ENCODE measurements at regions not wholly inside any gene's neighbourhood (a gene's known extent, or its start where the extent isn't known, plus 50 kb on each side); places are given as distances from the start of the nearest gene placed in this dataset.

DNA sequence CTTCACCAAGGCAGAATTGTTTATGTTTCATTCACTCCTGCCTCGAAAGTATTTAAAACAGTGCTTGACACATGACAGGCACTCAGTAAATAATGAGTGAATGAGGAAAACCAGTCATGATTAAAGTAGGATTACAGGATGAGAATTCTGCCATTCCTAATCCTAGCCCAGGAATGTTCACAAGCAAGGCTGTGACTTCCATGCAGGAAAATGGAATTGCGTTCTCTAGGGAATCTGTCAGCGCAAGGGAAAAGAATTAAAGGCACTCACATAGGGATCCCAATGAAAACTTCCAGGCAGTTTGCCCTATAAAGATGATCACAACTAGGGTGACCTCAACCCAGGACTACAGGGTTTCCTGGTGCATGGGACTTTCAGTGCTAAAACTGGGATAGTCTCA is 143.4 kb downstream of the CYSLTR2 start:
- TF ChIP-seq EZH2 (IDR thresholded peaks at IDR 0.05; ENCODE audit: borderline replicate concordance, low read depth, low read length, severe bottlenecking), result no peak
- TF ChIP-seq, protein P1, sequence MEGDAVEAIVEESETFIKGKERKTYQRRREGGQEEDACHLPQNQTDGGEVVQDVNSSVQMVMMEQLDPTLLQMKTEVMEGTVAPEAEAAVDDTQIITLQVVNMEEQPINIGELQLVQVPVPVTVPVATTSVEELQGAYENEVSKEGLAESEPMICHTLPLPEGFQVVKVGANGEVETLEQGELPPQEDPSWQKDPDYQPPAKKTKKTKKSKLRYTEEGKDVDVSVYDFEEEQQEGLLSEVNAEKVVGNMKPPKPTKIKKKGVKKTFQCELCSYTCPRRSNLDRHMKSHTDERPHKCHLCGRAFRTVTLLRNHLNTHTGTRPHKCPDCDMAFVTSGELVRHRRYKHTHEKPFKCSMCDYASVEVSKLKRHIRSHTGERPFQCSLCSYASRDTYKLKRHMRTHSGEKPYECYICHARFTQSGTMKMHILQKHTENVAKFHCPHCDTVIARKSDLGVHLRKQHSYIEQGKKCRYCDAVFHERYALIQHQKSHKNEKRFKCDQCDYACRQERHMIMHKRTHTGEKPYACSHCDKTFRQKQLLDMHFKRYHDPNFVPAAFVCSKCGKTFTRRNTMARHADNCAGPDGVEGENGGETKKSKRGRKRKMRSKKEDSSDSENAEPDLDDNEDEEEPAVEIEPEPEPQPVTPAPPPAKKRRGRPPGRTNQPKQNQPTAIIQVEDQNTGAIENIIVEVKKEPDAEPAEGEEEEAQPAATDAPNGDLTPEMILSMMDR (IDR thresholded peaks at IDR 0.05; ENCODE audit: borderline replicate concordance, extremely low read depth, low read length, poor library complexity, severe bottlenecking), result no peak
- Histone ChIP-seq H3K4me3 (ENCODE audit: low read depth in 1 of 2, low read length in 2 of 2) (no peak overlapping the region), H3K27me3 (ENCODE audit: insufficient read depth, low read length, poor library complexity) (no peaks in the 10 kb centered on the region), H3K9ac (ENCODE audit: low read depth, low read length) (no peak overlapping the region), H3K9me3 (ENCODE audit: insufficient read depth, low read length, severe bottlenecking) (no peaks in the 10 kb centered on the region), H3K36me3 (ENCODE audit: insufficient read depth, low read length) (no peaks in the 10 kb centered on the region), H3K27ac (ENCODE audit: low read length) (no peak overlapping the region), H3K4me1 (ENCODE audit: insufficient read depth, low read length) (no peaks in the 10 kb centered on the region), H3K4me2 (ENCODE audit: insufficient read depth, low read length) (no peak overlapping the region), H4K20me1 (ENCODE audit: insufficient read depth, low read length) (no peaks in the 10 kb centered on the region), H3K79me2 (ENCODE audit: insufficient read depth, low read length) (no peaks in the 10 kb centered on the region), H2AFZ (ENCODE audit: low read depth, low read length) (no peak overlapping the region)
- ATAC-seq (ENCODE audit: insufficient read depth, low read depth) (no peak), DNase-seq (no peak)

DNA sequence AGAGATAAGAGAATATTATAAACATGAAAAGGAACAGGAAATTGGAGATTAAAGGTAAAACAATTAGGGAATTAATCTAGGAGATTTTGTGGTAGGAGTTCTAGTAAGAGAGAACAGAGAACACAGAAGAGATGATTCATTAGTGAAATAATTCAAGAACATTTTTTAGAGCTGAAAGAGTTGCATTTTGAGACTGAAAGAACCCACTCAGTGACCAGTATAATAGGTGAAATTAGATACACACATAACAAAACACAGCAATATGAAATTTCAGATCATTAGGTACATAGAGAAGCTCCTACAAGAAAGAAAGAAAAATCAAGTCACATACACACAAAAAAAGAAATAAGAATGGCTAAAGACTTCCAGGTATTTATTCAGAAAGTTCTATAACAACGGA is 144.0 kb downstream of the CYSLTR2 start:
- Histone ChIP-seq H3K9me3 (ENCODE audit: insufficient read depth, low read length, severe bottlenecking) (no peaks in the 10 kb centered on the region), H3K27ac (ENCODE audit: low read length) (no peak overlapping the region), H4K20me1 (ENCODE audit: insufficient read depth, low read length) (no peaks in the 10 kb centered on the region), H3K36me3 (ENCODE audit: insufficient read depth, low read length) (no peaks in the 10 kb centered on the region), H3K4me3 (ENCODE audit: low read depth in 1 of 2, low read length in 2 of 2) (no peak overlapping the region), H3K27me3 (ENCODE audit: insufficient read depth, low read length, poor library complexity) (no peaks in the 10 kb centered on the region), H3K4me1 (ENCODE audit: insufficient read depth, low read length) (no peaks in the 10 kb centered on the region), H3K79me2 (ENCODE audit: insufficient read depth, low read length) (no peaks in the 10 kb centered on the region), H3K9ac (ENCODE audit: low read depth, low read length) (no peak overlapping the region), H3K4me2 (ENCODE audit: insufficient read depth, low read length) (no peak overlapping the region), H2AFZ (ENCODE audit: low read depth, low read length) (no peak overlapping the region)
- TF ChIP-seq EZH2 (IDR thresholded peaks at IDR 0.05; ENCODE audit: borderline replicate concordance, low read depth, low read length, severe bottlenecking), result no peak
- TF ChIP-seq, protein P1 (IDR thresholded peaks at IDR 0.05; ENCODE audit: borderline replicate concordance, extremely low read depth, low read length, poor library complexity, severe bottlenecking), result no peak
- ATAC-seq (ENCODE audit: insufficient read depth, low read depth) (no peak), DNase-seq (no peak)

DNA sequence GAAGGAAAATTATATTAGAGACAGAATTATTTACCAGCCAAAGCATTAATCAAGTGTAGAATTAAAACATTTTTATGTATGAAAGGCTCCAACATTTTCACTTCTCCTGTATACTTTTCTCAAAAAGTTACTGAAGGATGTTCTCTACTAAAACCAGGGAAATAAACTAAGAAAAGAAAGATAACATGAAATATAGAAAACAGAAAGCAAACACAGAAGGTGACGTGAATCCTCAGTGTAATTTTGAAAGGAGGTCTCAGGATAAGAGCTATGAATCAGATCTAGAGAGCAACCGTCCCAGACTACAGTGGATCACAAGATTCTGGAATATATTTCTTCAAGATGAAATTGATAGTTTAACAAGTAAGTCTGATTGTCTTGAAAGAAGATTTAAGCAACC is 144.5 kb downstream of the CYSLTR2 start:
- DNase-seq (no peak), ATAC-seq (ENCODE audit: insufficient read depth, low read depth) (no peak)
- no peaks in the 10 kb centered on the region for H3K79me2 ChIP-seq (ENCODE audit: insufficient read depth, low read length)
- H3K4me1 ChIP-seq (ENCODE audit: insufficient read depth, low read length), result no peaks in the 10 kb centered on the region
- no peak overlapping the region for H2AFZ ChIP-seq (ENCODE audit: low read depth, low read length)
- no peak overlapping the region for H3K4me3 ChIP-seq (ENCODE audit: low read depth in 1 of 2, low read length in 2 of 2)
- TF ChIP-seq, protein P1 (IDR thresholded peaks at IDR 0.05; ENCODE audit: borderline replicate concordance, extremely low read depth, low read length, poor library complexity, severe bottlenecking), result no peak
- TF ChIP-seq EZH2 (IDR thresholded peaks at IDR 0.05; ENCODE audit: borderline replicate concordance, low read depth, low read length, severe bottlenecking), result no peak
- no peak overlapping the region for H3K9ac ChIP-seq (ENCODE audit: low read depth, low read length)
- no peak overlapping the region for H3K4me2 ChIP-seq (ENCODE audit: insufficient read depth, low read length)
- H4K20me1 ChIP-seq (ENCODE audit: insufficient read depth, low read length), result no peaks in the 10 kb centered on the region
- H3K27me3 ChIP-seq (ENCODE audit: insufficient read depth, low read length, poor library complexity), result no peaks in the 10 kb centered on the region
- no peak overlapping the region for H3K27ac ChIP-seq (ENCODE audit: low read length)
- no peaks in the 10 kb centered on the region for H3K9me3 ChIP-seq (ENCODE audit: insufficient read depth, low read length, severe bottlenecking)
- no peaks in the 10 kb centered on the region for H3K36me3 ChIP-seq (ENCODE audit: insufficient read depth, low read length)

DNA sequence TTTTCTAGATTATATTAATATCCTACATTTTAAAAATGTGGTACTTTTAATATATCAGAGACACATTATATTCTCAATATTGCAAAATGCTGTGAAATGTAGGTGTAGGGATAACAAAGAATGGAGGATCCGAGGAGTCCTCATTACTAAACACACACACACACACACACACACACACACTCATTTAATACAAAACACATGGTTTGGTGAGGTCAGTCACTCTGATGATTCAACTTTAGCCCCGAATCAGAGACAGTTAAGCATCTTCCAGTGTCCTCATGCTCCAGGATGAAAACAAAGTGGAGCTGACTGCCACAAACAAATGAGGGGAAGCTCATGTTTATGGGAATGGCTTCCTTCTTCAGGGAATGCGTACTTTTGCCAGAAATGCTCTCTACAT is 147.5 kb downstream of the CYSLTR2 start:
- Histone ChIP-seq H4K20me1 (ENCODE audit: insufficient read depth, low read length) (no peaks in the 10 kb centered on the region), H3K9me3 (ENCODE audit: insufficient read depth, low read length, severe bottlenecking) (no peaks in the 10 kb centered on the region), H3K9ac (ENCODE audit: low read depth, low read length) (no peak overlapping the region), H3K4me3 (ENCODE audit: low read depth in 1 of 2, low read length in 2 of 2) (no peak overlapping the region), H3K27ac (ENCODE audit: low read length) (no peak overlapping the region), H3K4me1 (ENCODE audit: insufficient read depth, low read length) (0 out of 2 replicates have a peak, but pooled peaks cover 7% of the 10 kb centered on the region), H2AFZ (ENCODE audit: low read depth, low read length) (no peak overlapping the region), H3K79me2 (ENCODE audit: insufficient read depth, low read length) (no peaks in the 10 kb centered on the region), H3K27me3 (ENCODE audit: insufficient read depth, low read length, poor library complexity) (no peaks in the 10 kb centered on the region), H3K36me3 (ENCODE audit: insufficient read depth, low read length) (no peaks in the 10 kb centered on the region), H3K4me2 (ENCODE audit: insufficient read depth, low read length) (no peak overlapping the region)
- no peak for ATAC-seq (ENCODE audit: insufficient read depth, low read depth)
- DNase-seq, result no peak
- no peak for TF ChIP-seq EZH2 (IDR thresholded peaks at IDR 0.05; ENCODE audit: borderline replicate concordance, low read depth, low read length, severe bottlenecking)
- TF ChIP-seq, protein P1 (IDR thresholded peaks at IDR 0.05; ENCODE audit: borderline replicate concordance, extremely low read depth, low read length, poor library complexity, severe bottlenecking), result no peak
